K562 (cell line): ENCODE measurements at regions not wholly inside any gene's neighbourhood (a gene's known extent, or its start where the extent isn't known, plus 50 kb on each side); places are given as distances from the start of the nearest gene placed in this dataset.

Source experiments
- ATAC-seq: fragments of 200-7000 bp; cut with Tn5 transposase; 3 replicates; pipeline ENCODE4 v1.9.1; 2020; ENCODE audit warnings: moderate library complexity
- BruUV-seq: library from RNA; stranded (reverse); fragments of 400-500 nt; replicated peaks from 2 replicates; lab custom pipeline; 2021; lab: Mats Ljungman, UMichigan
- CTCF ChIA-PET: fragments of 300-600 bp; formaldehyde crosslinking; extraction: SDS; loops from one replicate; lab custom pipeline; 2021; ENCODE audit warnings: low intra/inter-chr PET ratio; lab: Yijun Ruan, JAX
- POLR2A ChIA-PET: fragments of 300-600, 350-650 bp; sonication (Branson Sonifier 250); formaldehyde crosslinking; extraction: SDS; loops from one replicate; lab custom pipeline; 2021; ENCODE audit warnings: antibody characterized with exemption, inconsistent platforms; lab: Yijun Ruan, JAX
- DNase-seq, 4 experiments: peaks; one replicate each; pipeline versions ENCODE4 v3.0.0 to v3.0.0-alpha.2; 2011 to 2018; ENCODE audit warnings: low spot score in 3 of 4, mixed read lengths in 3 of 4; ENCODE audit errors: extremely low read depth in 1 of 4
- FAIRE-seq: peaks from 2 replicates; lab custom pipeline; 2011; peaks lifted over from hg19 to GRCh38; lab: Jason Lieb, UNC
- H2AFZ ChIP-seq: 2 replicates; pipeline ENCODE4 v1.6.0; 2011; ENCODE audit warnings: low read depth, low read length, control low read depth, inconsistent platforms
- H3K27ac ChIP-seq: fragments of 200-600 bp; 3 replicates; pipeline ENCODE4 v1.8.0; 2011; ENCODE audit warnings: low read depth, mild to moderate bottlenecking, control low read depth, inconsistent platforms, low read length, moderate library complexity, mixed read lengths; ENCODE audit errors: extremely low read depth
- H3K27me3 ChIP-seq, 2 experiments: fragments of 300-600 bp in 1 of 2; 2 replicates in 1 of 2; 3 replicates in 1 of 2; pipeline versions ENCODE4 v1.6.0 to v1.8.0; 2011; ENCODE audit warnings: inconsistent platforms in 2 of 2, low read length in 2 of 2, mild to moderate bottlenecking in 1 of 2, mixed read lengths in 1 of 2, moderate library complexity in 1 of 2; ENCODE audit not compliant: control insufficient read depth in 2 of 2, insufficient read depth in 2 of 2
- H3K36me3 ChIP-seq: fragments of 300-600 bp; 3 replicates; pipeline ENCODE4 v1.8.0; 2011; ENCODE audit warnings: mild to moderate bottlenecking, low read length, inconsistent platforms; ENCODE audit not compliant: control insufficient read depth, insufficient read depth
- H3K4me1 ChIP-seq, 2 experiments: fragments of 200-600 bp in 1 of 2; replicated peaks in 1 of 2; 2 replicates in 1 of 2; 3 replicates in 1 of 2; pipeline versions ENCODE4 v1.5.1 to v1.8.0; 2011; ENCODE audit warnings: inconsistent platforms in 2 of 2, low read length in 2 of 2, mild to moderate bottlenecking in 1 of 2, mixed read lengths in 1 of 2, moderate library complexity in 1 of 2; ENCODE audit not compliant: control insufficient read depth in 2 of 2, insufficient read depth in 2 of 2
- H3K4me2 ChIP-seq: 2 replicates; pipeline ENCODE4 v1.6.1; 2011; ENCODE audit warnings: low read length, control low read depth, inconsistent platforms, mixed read lengths; ENCODE audit not compliant: insufficient read depth
- H3K4me3 ChIP-seq: fragments of 200-600 bp; sonication (generic), shearing (Covaris generic); 2 replicates; pipeline ENCODE4 v1.5.1; 2016; ENCODE audit warnings: control low read depth, inconsistent platforms
- H3K79me2 ChIP-seq: fragments of 200-600 bp; 3 replicates; pipeline ENCODE4 v1.8.0; 2011; ENCODE audit warnings: low read length, inconsistent platforms; ENCODE audit not compliant: control insufficient read depth, insufficient read depth
- H3K9ac ChIP-seq, 2 experiments: 2 replicates each; pipeline versions ENCODE4 v1.6.0 to v1.6.1; 2011; ENCODE audit warnings: low read depth in 2 of 2, low read length in 2 of 2, control low read depth in 1 of 2, inconsistent platforms in 1 of 2, mild to moderate bottlenecking in 1 of 2, mixed read lengths in 1 of 2; ENCODE audit not compliant: insufficient read depth in 1 of 2
- H3K9me1 ChIP-seq: one replicate; pipeline ENCODE4 v1.6.0; 2011; ENCODE audit warnings: inconsistent platforms, mild to moderate bottlenecking, low read length, moderate library complexity; ENCODE audit not compliant: control insufficient read depth, insufficient read depth
- H3K9me3 ChIP-seq: replicated peaks from 2 replicates; pipeline ENCODE4 v1.5.1; 2011; ENCODE audit warnings: low read depth, low read length, inconsistent platforms; ENCODE audit not compliant: control insufficient read depth, insufficient read depth
- H4K20me1 ChIP-seq: replicated peaks from 2 replicates; pipeline ENCODE4 v1.6.1; 2011; ENCODE audit warnings: low read length, inconsistent platforms, mixed read lengths; ENCODE audit not compliant: control insufficient read depth, insufficient read depth
- ATF1 ChIP-seq, 2 experiments: fragments of 450-650 bp in 1 of 2; IDR thresholded peaks; 2 replicates each; pipeline ENCODE4 v1.6.1; 2016; ENCODE audit warnings: missing compliant biosample characterization in 1 of 2, missing genetic modification characterization in 1 of 2
- BMI1 ChIP-seq: fragments of 150-350 bp; IDR thresholded peaks from 2 replicates; pipeline ENCODE4 v1.6.1; 2014; ENCODE audit warnings: low read length
- MTF1 ChIP-seq: fragments of 250-450 bp; sonication (Bioruptor Pico); IDR thresholded peaks from 2 replicates; pipeline ENCODE4 v1.9.0; 2021; ENCODE audit warnings: moderate library complexity, mild to moderate bottlenecking, inconsistent platforms, borderline replicate concordance
- NR2C1 ChIP-seq, 2 experiments: fragments of 450-650 bp; IDR thresholded peaks; 2 replicates each; pipeline ENCODE4 v1.6.1; 2017; ENCODE audit warnings: mild to moderate bottlenecking in 2 of 2, antibody characterized with exemption in 1 of 2, inconsistent platforms in 1 of 2, missing compliant biosample characterization in 1 of 2, missing genetic modification characterization in 1 of 2
- PHF8 ChIP-seq: fragments of 200-600 bp; sonication (generic); IDR thresholded peaks from 2 replicates; pipeline ENCODE4 v1.6.1; 2012; ENCODE audit warnings: mixed run types, mild to moderate bottlenecking, inconsistent platforms, low read length, moderate library complexity, borderline replicate concordance
- SRSF3 ChIP-seq: fragments of 200-400 bp; formaldehyde crosslinking; IDR thresholded peaks from 2 replicates; pipeline ENCODE4 v1.6.1; 2016; ENCODE audit warnings: mild to moderate bottlenecking, low read length, moderate library complexity; ENCODE audit not compliant: insufficient read depth
- TRIM28 ChIP-seq: fragments of 450-650 bp; IDR thresholded peaks from 2 replicates; pipeline ENCODE4 v1.6.1; 2017
- ZNF263 ChIP-seq: sonication (generic); formaldehyde crosslinking; IDR thresholded peaks from 2 replicates; pipeline ENCODE4 v1.8.0; 2022; ENCODE audit warnings: mild to moderate bottlenecking, missing genetic modification reagents, borderline replicate concordance
- ZNF830 ChIP-seq: fragments of 250-450 bp; sonication (Bioruptor Pico); IDR thresholded peaks from 2 replicates; pipeline ENCODE4 v1.5.0; 2021; ENCODE audit warnings: mild to moderate bottlenecking
- WGBS: fragments of 100-300 bp; shearing (Covaris generic); methylation state at CpG from one replicate; pipeline ENCODE4 v1.1.6; 2016; ENCODE audit warnings: low coverage, mixed read lengths; ENCODE audit not compliant: insufficient coverage; ENCODE audit errors: missing lambda C conversion rate; 5-methylcytosine and 5-hydroxymethylcytosine counted together
- in situ Hi-C: fragments of 300-500 bp; cut with MboI; formaldehyde crosslinking; loops from 4 replicates; pipeline ENCODE4 v1.15.0; 2018; ENCODE audit warnings: inconsistent platforms, mixed read lengths
- intact Hi-C: fragments of 100-400 bp; cut with micrococcal nuclease; formaldehyde crosslinking; loops from 2 replicates; pipeline ENCODE4 v1.14.2; 2022
- TF ChIP-seq, protein P1 (sequence below), 2 experiments: fragments of 450-650 bp; conservative IDR thresholded peaks; 2 replicates each; pipeline ENCODE4 v1.6.1; 2017; ENCODE audit warnings: mild to moderate bottlenecking in 2 of 2, moderate library complexity in 2 of 2
- TF ChIP-seq, protein P2 (sequence below): fragments of 250-450 bp; sonication (Bioruptor Pico); IDR thresholded peaks from 2 replicates; pipeline ENCODE4 v1.9.0; 2021; ENCODE audit warnings: mild to moderate bottlenecking, inconsistent platforms

DNA sequence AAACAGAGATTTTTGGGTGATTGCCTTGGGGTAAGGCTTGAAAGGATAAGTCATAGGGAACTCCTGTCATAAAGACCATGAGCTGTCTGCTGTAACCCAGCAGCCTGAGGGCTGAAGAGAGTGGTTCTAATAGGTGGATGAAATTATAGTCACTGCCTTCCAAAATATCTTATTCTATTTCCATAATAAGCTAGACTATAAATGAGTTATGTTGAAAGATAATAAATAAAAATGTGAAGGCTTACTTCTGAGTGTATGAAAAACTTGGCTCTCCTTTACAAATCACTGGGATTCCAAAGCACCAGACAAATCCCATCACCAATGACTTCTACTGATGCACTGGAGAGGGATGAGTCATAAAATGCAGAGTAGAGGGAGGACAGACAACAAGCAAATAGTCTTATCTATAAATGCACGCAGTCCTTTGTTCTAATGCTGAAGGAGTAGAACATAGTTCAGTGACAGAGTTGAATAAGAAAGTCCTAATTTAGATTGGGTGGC, 775.0 kb upstream of the LRRC4C start:
- no peak for ATAC-seq
- TF ChIP-seq TRIM28, result no peak
- TF ChIP-seq BMI1, result no peak
- TF ChIP-seq, protein P1, sequence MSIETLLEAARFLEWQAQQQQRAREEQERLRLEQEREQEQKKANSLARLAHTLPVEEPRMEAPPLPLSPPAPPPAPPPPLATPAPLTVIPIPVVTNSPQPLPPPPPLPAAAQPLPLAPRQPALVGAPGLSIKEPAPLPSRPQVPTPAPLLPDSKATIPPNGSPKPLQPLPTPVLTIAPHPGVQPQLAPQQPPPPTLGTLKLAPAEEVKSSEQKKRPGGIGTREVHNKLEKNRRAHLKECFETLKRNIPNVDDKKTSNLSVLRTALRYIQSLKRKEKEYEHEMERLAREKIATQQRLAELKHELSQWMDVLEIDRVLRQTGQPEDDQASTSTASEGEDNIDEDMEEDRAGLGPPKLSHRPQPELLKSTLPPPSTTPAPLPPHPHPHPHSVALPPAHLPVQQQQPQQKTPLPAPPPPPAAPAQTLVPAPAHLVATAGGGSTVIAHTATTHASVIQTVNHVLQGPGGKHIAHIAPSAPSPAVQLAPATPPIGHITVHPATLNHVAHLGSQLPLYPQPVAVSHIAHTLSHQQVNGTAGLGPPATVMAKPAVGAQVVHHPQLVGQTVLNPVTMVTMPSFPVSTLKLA (conservative IDR thresholded peaks at IDR 0.05), result no peak
- TF ChIP-seq MTF1 (CRISPR knock-in tag), result no peak
- no peak for TF ChIP-seq ATF1 (CRISPR knock-in tag; IDR thresholded peaks at IDR 0.05)
- TF ChIP-seq ATF1 (tag; IDR thresholded peaks at IDR 0.05), result no peak
- no peak for TF ChIP-seq SRSF3
- no peak for TF ChIP-seq ZNF830 (CRISPR knock-in tag)
- no peak for TF ChIP-seq ZNF263 (CRISPR knock-in tag)
- TF ChIP-seq PHF8, result no peak
- TF ChIP-seq, protein P2, sequence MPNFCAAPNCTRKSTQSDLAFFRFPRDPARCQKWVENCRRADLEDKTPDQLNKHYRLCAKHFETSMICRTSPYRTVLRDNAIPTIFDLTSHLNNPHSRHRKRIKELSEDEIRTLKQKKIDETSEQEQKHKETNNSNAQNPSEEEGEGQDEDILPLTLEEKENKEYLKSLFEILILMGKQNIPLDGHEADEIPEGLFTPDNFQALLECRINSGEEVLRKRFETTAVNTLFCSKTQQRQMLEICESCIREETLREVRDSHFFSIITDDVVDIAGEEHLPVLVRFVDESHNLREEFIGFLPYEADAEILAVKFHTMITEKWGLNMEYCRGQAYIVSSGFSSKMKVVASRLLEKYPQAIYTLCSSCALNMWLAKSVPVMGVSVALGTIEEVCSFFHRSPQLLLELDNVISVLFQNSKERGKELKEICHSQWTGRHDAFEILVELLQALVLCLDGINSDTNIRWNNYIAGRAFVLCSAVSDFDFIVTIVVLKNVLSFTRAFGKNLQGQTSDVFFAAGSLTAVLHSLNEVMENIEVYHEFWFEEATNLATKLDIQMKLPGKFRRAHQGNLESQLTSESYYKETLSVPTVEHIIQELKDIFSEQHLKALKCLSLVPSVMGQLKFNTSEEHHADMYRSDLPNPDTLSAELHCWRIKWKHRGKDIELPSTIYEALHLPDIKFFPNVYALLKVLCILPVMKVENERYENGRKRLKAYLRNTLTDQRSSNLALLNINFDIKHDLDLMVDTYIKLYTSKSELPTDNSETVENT (CRISPR knock-in tag), result no peak
- no peak for TF ChIP-seq NR2C1 (IDR thresholded peaks at IDR 0.05)
- no peak for TF ChIP-seq NR2C1 (tag; IDR thresholded peaks at IDR 0.05)
- TF ChIP-seq, all 486 proteins: peak for 0
- H3K9ac ChIP-seq, result no peak overlapping the region
- H2AFZ ChIP-seq, result no peak overlapping the region
- no peak overlapping the region for H3K27ac ChIP-seq
- H3K27me3 ChIP-seq, result no peaks in the 10 kb centered on the region
- no peaks in the 10 kb centered on the region for H3K79me2 ChIP-seq
- H3K4me2 ChIP-seq, result no peak overlapping the region
- WGBS, result 6% methylated on average over 1 of the region's 1 CpG
- no peaks in the 10 kb centered on the region for H4K20me1 ChIP-seq
- FAIRE-seq (no peak), DNase-seq (no peak)
- intact Hi-C loops (no loop called here), in situ Hi-C loops (no loop called here)
- ChIA-PET POLR2A (no interaction called here), CTCF (no interaction called here)
- no peaks in the 10 kb centered on the region for H3K36me3 ChIP-seq
- no TSS peak for BruUV-seq
- H3K9me1 ChIP-seq, result no peaks in the 10 kb centered on the region
- no peaks in the 10 kb centered on the region for H3K4me1 ChIP-seq
- no peaks in the 10 kb centered on the region; the same call in 1 of the 2 replicates for H3K9me3 ChIP-seq
- no peak overlapping the region for H3K4me3 ChIP-seq
